Rectal smooth muscle tissue (tissue), 1 donor: ENCODE measurements at regions not wholly inside any gene's neighbourhood (a gene's known extent, or its start where the extent isn't known, plus 50 kb on each side); places are given as distances from the start of the nearest gene placed in this dataset.

ENCODE experiments used
- H3K27ac ChIP-seq: one replicate; pipeline ENCODE4 v1.7.0; 2013; ENCODE audit warnings: low read depth, low read length, inconsistent platforms
- H3K27me3 ChIP-seq: one replicate; pipeline ENCODE4 v1.7.0; 2013; ENCODE audit warnings: low read length; ENCODE audit not compliant: control insufficient read depth, insufficient read depth
- H3K36me3 ChIP-seq: one replicate; pipeline ENCODE4 v1.7.0; 2013; ENCODE audit warnings: low read length; ENCODE audit not compliant: control insufficient read depth, insufficient read depth
- H3K4me1 ChIP-seq: one replicate; pipeline ENCODE4 v1.7.0; 2013; ENCODE audit warnings: low read length; ENCODE audit not compliant: control insufficient read depth, insufficient read depth
- H3K4me3 ChIP-seq: one replicate; pipeline ENCODE4 v1.7.0; 2013; ENCODE audit warnings: low read length
- H3K9ac ChIP-seq: one replicate; pipeline ENCODE4 v1.7.0; 2013; ENCODE audit warnings: low read length

DNA sequence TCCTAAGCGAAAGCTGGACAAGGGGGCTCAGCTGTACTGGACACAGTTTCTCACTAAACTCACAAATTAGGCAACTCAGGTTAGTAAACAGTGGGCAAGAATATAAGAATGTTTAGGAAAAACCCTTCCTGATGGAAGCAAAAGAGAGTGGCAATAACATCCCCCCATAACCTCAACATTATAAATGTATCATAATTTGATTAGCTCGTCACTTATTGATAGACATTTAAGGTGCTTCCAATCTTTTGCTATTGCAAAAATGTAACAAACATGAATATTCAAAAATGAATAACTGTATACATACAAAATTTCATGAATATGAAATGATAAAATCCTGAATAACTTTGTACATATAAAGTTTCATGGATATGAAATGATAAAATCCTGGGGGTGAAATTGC lies 415.7 kb downstream of the EPM2A start:
- Histone ChIP-seq H3K27me3 (no peaks in the 10 kb centered on the region), H3K4me3 (no peak overlapping the region), H3K4me1 (no peaks in the 10 kb centered on the region), H3K9ac (no peak overlapping the region), H3K27ac (no peak overlapping the region), H3K36me3 (no peaks in the 10 kb centered on the region)

GRCh38 chr6:145323646-145324045 lies 411.7 kb downstream of the EPM2A start:
- Histone ChIP-seq H3K27ac (no peak overlapping the region), H3K4me1 (no peaks in the 10 kb centered on the region), H3K4me3 (no peak overlapping the region), H3K9ac (no peak overlapping the region), H3K36me3 (no peaks in the 10 kb centered on the region), H3K27me3 (no peaks in the 10 kb centered on the region)

- Histone ChIP-seq H3K9ac (no peak overlapping the region), H3K4me1 (no peaks in the 10 kb centered on the region), H3K27ac (no peak overlapping the region), H3K4me3 (no peak overlapping the region), H3K36me3 (no peaks in the 10 kb centered on the region), H3K27me3 (no peaks in the 10 kb centered on the region)
These were observed 407.7 kb downstream of the EPM2A start for GRCh38 chr6:145327586-145327985.

DNA sequence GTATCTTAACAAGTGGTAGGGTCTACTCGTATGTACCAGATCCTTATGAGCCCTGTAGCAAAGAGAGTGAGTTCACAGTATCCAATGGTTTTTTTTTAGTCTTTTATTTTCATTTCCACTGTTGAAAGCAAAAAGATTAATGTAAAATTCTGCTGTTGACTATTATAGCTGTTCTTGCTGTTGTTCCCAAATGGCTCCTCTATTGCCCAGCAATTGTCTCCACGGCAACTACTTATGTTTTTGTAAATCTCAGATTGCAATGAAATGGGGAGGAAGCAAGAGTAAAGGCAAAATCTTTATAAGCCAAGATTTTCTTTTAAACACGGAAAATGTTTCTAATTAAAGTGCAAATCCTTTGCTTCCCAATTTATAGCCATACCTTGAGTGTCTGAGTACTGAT lies 406.1 kb downstream of the EPM2A start:
- Histone ChIP-seq H3K27ac (peak overlapping the region; percentile 37), H3K4me1 (no peaks in the 10 kb centered on the region), H3K9ac (no peak overlapping the region), H3K27me3 (no peaks in the 10 kb centered on the region), H3K36me3 (no peaks in the 10 kb centered on the region), H3K4me3 (no peak overlapping the region)

DNA sequence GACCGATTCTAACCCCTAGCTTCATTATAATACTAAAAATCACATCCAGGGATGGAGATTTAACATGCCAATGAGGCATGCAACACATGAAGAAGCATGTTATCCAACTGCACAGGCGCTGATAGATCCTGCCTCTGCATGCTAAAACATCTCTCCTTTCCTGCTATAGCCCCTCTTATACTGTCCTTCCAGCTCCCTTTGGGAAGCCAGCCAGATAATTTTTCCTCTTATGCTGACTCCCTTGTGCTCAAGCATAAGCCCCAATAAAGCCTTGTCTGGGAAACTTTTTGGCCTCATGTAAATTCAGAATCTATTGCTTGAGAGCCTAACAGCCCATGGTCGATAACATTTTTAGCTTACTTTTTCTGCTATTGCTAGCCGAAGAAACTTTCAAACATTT lies 404.3 kb downstream of the EPM2A start:
- Histone ChIP-seq H3K4me3 (no peak overlapping the region), H3K9ac (no peak overlapping the region), H3K4me1 (no peaks in the 10 kb centered on the region), H3K27me3 (no peaks in the 10 kb centered on the region), H3K36me3 (no peaks in the 10 kb centered on the region), H3K27ac (no peak overlapping the region)

DNA sequence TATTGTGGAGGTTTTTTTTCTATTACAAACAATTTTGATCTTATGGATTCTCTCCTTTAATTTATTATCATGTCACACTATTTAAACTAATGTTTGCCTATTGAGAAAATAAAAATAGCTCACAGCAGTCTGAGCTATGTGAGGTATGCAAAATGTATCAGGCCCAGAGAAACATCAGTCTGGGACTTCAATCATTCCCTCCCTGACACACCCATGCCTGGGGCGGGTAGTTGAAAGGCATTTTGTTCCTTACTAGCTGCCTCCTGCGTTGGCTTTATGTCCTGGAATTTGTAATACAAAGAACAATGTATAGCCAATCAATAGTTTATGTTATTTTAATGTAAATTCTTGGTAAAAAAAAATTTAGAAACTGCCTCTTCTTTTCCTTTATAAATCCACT lies 403.3 kb downstream of the EPM2A start:
- Histone ChIP-seq H3K9ac (no peak overlapping the region), H3K4me1 (no peaks in the 10 kb centered on the region), H3K36me3 (no peaks in the 10 kb centered on the region), H3K27me3 (no peaks in the 10 kb centered on the region), H3K27ac (no peak overlapping the region), H3K4me3 (no peak overlapping the region)

DNA sequence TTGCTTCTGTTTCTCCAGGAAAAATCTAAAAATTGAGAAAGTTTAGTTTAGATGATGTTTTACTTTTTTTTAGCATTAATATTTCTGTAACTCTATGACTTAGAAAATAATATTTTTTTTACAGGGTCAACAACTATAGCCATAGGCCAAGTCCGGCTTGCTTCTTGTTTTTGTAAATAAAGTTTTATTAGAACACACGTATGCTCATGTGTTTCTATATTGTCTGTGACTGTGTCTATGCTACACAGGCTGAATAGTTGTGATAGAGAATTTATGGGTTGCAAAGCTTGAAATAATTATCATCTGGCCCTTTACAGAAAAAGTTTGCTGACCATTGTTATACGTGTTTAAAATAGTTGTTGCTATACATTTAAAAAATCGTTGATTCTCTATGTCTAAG lies 399.2 kb downstream of the EPM2A start:
- Histone ChIP-seq H3K27me3 (no peaks in the 10 kb centered on the region), H3K9ac (no peak overlapping the region), H3K36me3 (no peaks in the 10 kb centered on the region), H3K4me3 (no peak overlapping the region), H3K27ac (no peak overlapping the region), H3K4me1 (no peaks in the 10 kb centered on the region)

DNA sequence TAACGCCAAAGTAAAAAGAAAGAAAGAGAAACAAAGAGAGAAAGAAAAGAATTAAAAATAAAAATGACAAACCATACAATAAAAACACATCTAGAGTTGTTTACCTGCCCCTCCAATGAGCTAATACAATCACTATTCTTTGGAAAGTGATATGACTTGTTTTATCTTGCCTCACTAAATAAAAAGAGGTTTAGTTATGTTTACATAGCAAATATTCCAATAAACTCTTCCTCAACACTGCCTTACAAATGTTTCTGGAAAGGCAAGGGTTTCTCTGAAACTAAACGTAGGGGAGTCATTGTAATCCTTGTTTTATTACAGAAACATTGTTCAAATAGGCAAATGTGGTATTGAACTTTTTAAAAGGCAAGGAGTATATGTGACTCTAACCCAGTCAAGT lies 396.2 kb downstream of the EPM2A start:
- H3K36me3 ChIP-seq = no peaks in the 10 kb centered on the region
- no peak overlapping the region for H3K9ac ChIP-seq
- no peak overlapping the region for H3K4me3 ChIP-seq
- H3K4me1 ChIP-seq = no peaks in the 10 kb centered on the region
- no peaks in the 10 kb centered on the region for H3K27me3 ChIP-seq
- H3K27ac ChIP-seq = no peak overlapping the region

DNA sequence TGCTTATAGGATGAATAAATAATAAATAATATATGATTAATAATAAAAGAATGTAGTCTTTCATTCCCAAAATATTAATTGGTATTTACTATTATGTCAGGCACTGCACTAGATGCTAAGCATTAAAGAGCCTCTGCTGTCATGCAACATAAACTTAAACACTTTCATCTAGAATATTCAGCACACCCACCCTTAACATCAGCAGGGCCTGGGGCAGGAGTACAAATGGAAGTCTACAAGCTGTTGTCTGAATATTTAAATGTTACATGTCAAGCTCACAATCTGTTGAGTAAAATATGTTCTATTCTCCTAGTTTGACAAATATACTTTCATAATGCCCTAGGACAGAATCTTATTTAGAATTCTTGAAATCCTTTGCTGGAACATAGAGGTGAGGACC lies 395.1 kb downstream of the EPM2A start:
- no peaks in the 10 kb centered on the region for H3K27me3 ChIP-seq
- no peak overlapping the region for H3K4me3 ChIP-seq
- no peaks in the 10 kb centered on the region for H3K36me3 ChIP-seq
- H3K9ac ChIP-seq = no peak overlapping the region
- H3K27ac ChIP-seq = no peak overlapping the region
- no peaks in the 10 kb centered on the region for H3K4me1 ChIP-seq

DNA sequence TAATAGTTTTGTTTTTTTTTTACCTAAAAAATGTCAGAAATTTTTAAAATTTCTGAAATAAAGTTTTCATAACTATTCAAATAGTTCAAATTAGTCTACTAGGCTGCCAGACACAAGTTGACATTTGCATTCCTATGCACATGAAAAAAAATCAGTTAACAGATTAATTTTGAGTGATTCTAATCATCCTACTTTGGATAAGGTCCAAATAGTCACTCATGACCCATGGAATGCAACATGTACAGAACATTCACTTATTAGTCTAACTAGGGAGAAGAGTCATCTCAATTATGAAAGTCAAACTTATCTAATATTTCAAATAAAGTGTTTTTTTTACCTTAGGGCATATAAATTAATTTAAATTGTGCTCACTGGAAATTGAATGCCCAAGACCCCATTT lies 390.2 kb downstream of the EPM2A start:
- H3K27me3 ChIP-seq = no peaks in the 10 kb centered on the region
- H3K4me1 ChIP-seq = no peaks in the 10 kb centered on the region
- H3K36me3 ChIP-seq = no peaks in the 10 kb centered on the region
- H3K4me3 ChIP-seq = no peak overlapping the region
- H3K9ac ChIP-seq = no peak overlapping the region
- no peak overlapping the region for H3K27ac ChIP-seq

GRCh38 chr6:145347216-145347615 lies 388.1 kb downstream of the EPM2A start:
- no peak overlapping the region for H3K27ac ChIP-seq
- no peak overlapping the region for H3K9ac ChIP-seq
- H3K4me1 ChIP-seq = no peaks in the 10 kb centered on the region
- H3K27me3 ChIP-seq = no peaks in the 10 kb centered on the region
- no peaks in the 10 kb centered on the region for H3K36me3 ChIP-seq
- no peak overlapping the region for H3K4me3 ChIP-seq

DNA sequence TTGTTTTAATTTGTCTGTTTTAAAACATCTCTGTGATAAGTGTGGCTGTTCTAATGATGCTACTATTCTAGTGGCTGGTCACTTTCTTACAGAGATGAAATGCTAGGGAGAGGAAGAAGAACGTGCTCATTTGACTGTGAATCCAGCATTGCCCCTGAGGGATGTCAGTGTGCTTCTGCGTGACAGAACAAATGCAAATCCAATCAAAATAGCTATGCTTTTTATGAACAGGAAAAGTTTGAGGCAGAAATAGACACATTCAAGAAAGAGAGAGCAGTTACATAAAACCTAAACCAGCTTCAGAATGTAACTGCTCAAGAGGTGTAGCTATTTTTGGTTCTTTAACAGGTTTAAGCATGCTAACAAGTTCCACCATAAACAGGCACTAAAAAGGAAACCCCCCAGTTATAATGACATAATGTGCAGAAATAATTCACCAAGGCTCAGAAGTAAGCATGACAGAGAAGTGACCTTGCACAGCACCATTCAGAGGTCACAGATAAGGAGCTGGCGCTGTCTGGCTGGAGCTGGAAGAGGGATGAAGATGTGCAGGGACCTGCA lies 385.3 kb downstream of the EPM2A start:
- H3K4me1 ChIP-seq = no peaks in the 10 kb centered on the region
- no peak overlapping the region for H3K9ac ChIP-seq
- H3K4me3 ChIP-seq = no peak overlapping the region
- no peaks in the 10 kb centered on the region for H3K36me3 ChIP-seq
- H3K27ac ChIP-seq = no peak overlapping the region
- H3K27me3 ChIP-seq = no peaks in the 10 kb centered on the region

- no peaks in the 10 kb centered on the region for H3K4me1 ChIP-seq
- no peak overlapping the region for H3K27ac ChIP-seq
- no peak overlapping the region for H3K4me3 ChIP-seq
- no peak overlapping the region for H3K9ac ChIP-seq
- no peaks in the 10 kb centered on the region for H3K36me3 ChIP-seq
- no peaks in the 10 kb centered on the region for H3K27me3 ChIP-seq
These were observed 384.4 kb downstream of the EPM2A start for GRCh38 chr6:145350928-145351327.
